GM21737 (cell line): ENCODE measurements at regions not wholly inside any gene's neighbourhood (a gene's known extent, or its start where the extent isn't known, plus 50 kb on each side); places are given as distances from the start of the nearest gene placed in this dataset.
"Not testable (repeated sequence)": the region's sequence is repeated elsewhere in the genome, so short reads cannot be mapped to it uniquely, and the experiment has no call there.

ENCODE experiments used
- ATAC-seq: cut with Tn5 transposase; IDR thresholded peaks from one replicate; pipeline ENCODE4 v1.9.1; 2021; ENCODE audit warnings: mild to moderate bottlenecking, moderate library complexity; ENCODE audit not compliant: unreplicated experiment

- ATAC-seq: not testable (repeated sequence)
Observed at GRCh38 chr17:30644287-30644686, 167.1 kb downstream of the GOSR1 start.

- ATAC-seq: not testable (repeated sequence)
Observed at GRCh38 chr17:30641428-30641827, 164.2 kb downstream of the GOSR1 start.

GRCh38 chr17:30639391-30639790, 162.2 kb downstream of the GOSR1 start:
- ATAC-seq: not testable (repeated sequence)

DNA sequence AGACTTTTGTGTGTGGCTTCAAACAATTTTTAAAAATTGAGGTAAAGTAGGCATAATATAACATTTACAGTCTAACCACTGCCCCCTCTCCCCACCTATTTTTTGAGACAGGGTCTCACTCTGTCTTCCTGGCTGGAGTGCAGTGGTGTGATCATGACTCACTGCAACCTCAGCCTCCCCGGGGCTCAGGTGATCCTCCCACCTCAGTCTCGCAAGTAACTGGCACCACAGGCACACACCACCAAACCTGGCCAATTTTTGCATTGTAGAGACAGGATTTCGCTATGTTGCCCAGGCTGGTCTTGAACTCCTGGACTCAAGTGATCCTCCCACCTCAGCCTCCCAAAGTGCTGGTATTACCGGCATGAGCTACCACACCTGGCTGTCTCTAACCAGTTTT, 161.8 kb downstream of the GOSR1 start:
- not testable (repeated sequence) for ATAC-seq

DNA sequence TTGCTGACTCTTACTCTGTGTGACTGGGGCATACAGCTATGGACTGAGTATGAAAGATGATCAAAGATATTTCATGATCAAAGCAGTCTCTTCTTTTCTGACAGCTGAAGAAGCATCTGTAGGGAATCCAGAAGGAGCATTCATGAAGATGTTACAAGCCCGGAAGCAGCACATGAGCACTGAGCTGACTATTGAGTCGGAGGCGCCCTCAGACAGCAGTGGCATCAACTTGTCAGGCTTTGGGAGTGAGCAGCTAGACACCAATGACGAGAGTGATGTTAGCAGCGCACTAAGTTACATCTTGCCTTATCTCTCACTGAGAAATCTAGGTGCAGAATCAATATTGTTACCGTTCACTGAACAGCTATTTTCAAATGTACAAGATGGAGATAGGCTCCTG, 154.4 kb downstream of the GOSR1 start:
- not testable (repeated sequence) for ATAC-seq

GRCh38 chr17:30625380-30625779, 148.2 kb downstream of the GOSR1 start:
- not testable (repeated sequence) for ATAC-seq

DNA sequence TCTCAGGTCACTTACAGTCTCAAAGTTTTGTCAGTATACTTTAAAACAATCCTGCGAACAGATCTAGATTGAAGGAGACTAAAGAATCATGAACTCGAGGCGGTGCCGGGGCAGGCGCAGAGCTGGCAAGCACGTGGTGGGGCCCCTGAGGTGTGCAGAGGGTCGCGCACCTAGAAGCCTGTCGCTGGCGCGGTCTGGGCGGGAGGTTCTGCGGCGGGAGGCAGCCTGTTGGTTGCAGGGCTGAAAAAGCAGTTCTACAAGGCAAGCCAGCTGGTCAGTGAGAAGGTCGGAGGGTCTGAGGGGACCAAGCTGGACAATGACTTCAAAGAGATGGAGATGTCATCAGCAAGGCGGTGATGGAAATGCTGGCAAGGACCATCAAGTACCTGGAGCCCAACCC, 147.0 kb downstream of the GOSR1 start:
- ATAC-seq: not testable (repeated sequence)

- not testable (repeated sequence) for ATAC-seq
Observed at GRCh38 chr17:30609682-30610081, 132.5 kb downstream of the GOSR1 start.

- no peak for ATAC-seq
Observed at GRCh38 chr17:30605523-30605922, 128.3 kb downstream of the GOSR1 start.

DNA sequence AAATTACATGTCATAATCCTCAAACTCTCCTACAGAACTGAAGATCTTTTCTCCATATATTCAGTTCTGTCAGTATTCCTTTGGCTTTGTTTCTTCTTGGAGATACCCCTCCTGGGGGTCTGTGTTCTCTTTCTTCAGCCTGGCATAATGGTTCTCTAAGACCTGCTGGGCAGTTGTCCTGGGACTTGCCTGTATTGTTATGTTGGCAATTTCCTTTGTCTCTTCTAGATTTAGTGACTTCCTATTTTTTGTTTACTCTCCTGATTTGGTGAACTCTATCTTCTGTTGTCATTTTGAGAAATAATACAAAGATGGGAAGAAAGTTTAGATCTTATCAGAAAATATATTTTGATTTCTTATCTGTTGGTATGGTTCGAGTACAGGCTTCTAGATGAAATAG, 127.8 kb downstream of the GOSR1 start:
- ATAC-seq: no peak

DNA sequence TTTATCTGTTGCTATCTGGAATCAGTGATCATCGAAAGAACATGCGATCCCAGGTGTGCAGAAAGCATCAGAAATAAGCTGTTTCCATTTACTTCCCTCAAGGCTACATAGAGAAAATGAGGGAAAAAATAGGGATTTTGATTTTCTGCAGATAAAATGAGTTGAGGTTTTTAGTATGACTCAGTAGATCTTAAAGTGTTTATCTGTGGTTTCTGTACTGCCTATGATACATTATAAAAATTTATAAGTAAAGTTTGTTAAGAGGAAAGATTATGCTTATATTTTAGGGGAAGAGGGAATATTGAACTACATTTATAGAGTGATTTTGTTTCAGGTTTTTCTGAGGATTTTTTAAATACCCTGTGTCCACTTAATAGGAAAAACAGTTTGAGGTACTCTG, 125.2 kb downstream of the GOSR1 start:
- ATAC-seq: not testable (repeated sequence)

GRCh38 chr17:30601984-30602383, 124.8 kb downstream of the GOSR1 start:
- not testable (repeated sequence) for ATAC-seq

GRCh38 chr17:30600830-30601494, 123.8 kb downstream of the GOSR1 start:
- ATAC-seq: no peak

DNA sequence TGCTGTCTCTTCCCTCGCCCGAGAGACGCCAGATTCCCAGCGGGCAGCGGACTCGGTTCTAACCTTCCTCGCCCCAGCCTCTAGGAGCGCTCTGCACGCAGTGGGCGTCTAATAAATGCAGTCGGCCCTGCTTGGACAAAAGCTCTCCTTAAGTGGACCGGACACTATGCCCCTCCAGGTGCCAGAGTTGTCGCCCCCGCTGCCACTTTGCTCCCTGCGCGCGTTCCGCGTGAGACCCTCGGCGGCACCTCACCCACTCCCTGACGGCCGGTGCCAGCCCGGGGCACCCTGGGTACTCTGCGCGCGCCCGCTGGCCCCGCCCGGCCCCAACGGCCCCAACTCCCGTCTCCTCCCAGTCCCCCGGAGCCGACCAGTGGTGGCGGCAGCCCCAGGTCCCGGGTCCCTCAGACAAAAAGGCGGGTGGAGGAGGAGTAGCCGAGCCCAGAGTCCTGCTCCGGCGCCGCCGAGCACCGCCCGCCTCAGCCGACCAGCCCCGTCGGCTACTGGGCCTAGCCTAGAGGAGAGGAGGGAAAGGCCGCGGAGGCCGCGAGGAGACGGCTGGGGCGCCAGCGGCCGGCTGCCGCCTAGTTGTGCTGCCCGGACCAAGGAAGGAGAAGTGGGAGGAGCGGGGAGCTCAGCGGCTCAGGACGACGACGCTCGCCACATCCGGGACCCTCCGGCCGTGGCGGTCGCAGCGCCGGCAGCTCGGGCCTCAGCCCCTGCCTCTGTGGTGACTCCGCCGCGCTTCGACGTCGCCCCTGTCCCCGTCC, 123.0 kb downstream of the GOSR1 start:
- peak; percentile 89 for ATAC-seq

- no peak for ATAC-seq
Observed at GRCh38 chr17:30599428-30600059, 122.3 kb downstream of the GOSR1 start.

DNA sequence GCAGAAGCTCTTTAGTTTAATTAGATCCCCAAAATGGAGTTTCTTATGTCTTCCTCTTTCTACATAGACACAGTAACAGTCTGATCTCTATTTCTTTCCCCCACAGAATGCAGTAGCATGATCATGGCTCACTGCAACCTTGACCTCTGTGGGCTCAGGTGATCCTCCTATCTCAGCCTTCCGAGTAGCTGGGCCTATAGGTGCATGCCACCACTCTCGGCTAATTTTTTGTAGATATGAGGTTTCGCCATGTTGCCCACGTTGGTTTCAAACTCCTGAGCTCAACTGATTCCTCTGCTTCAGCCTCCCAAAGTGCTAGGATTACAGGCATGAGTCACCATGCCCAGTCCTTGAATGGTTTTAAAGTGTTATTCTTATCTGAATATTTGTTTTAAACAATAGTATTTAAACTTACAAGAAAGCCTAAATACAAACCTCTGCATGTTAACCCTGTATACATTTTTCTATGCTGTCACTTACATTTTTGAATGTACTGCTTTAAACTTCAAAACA, 120.6 kb downstream of the GOSR1 start:
- no peak for ATAC-seq

GRCh38 chr17:30596948-30597775, 120.0 kb downstream of the GOSR1 start:
- not testable (repeated sequence) for ATAC-seq

DNA sequence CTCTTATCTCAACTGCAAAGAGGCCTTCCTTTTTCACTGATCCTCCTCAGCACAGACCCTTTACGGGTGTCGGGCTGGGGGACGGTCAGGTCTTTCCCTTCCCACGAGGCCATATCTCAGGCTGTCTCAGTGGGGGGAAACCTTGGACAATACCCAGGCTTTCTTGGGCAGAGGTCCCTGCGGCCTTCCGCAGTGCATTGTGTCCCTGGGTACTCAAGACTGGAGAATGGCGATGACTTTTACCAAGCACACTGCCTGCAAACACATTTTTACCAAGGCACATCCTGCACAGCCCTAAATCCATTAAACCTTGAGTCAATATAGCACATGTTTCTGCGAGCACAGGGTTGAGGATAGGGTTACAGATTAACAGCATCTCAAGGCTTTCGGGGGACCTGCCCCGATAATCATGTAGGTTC, 117.8 kb downstream of the GOSR1 start:
- ATAC-seq: not testable (repeated sequence)

DNA sequence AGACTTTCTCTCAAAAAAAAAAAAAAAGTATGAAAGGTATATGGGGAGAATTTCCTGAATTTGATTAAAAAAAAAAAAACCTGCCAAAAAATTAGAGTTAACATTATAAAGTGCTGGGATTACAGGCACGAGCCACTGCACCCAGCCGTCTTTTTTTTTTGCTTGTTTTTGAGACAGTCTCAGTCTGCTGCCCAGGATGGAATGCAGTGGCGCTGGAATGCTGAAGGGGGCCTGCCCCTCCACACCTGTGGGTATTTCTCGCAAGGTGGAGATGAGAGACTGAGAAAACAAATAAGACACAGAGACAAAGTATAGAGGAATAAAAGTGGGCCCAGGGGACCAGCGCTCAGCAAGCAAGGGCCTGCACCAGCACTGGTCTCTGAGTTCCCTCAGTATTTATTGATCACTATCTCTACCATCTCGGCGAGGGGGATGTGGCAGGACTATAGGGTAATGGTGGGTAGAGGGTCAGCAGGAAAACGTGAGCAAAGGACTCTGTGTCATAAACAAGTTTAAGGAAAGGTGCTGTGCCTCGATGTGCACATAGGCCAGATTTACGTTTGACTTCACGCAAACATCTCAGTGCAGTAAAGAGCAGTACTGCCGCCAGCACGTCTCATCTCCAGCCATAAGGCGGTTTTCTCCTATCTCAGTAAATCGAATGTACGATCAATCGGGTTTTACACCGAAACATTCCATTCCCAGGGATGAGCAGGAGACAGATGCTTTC, 117.2 kb downstream of the GOSR1 start:
- ATAC-seq: no peak
